Tibial nerve (tissue), 4 donors: ENCODE measurements at regions not wholly inside any gene's neighbourhood (a gene's known extent, or its start where the extent isn't known, plus 50 kb on each side); places are given as distances from the start of the nearest gene placed in this dataset.

Source experiments
- DNase-seq, 2 donors: peaks; one replicate each; pipeline ENCODE4 v3.0.0-alpha.2; 2019; ENCODE audit warnings: low spot score in 2 of 2
- H3K27ac ChIP-seq, 4 donors: fragments of 200-600 bp; sonication (generic) in 3 of 4; one replicate each; pipeline ENCODE4 v1.5.1; 2017 to 2019; ENCODE audit warnings: mild to moderate bottlenecking in 1 of 4
- H3K27me3 ChIP-seq, 2 donors: fragments of 200-600 bp; sonication (generic) in 1 of 2; one replicate each; pipeline versions ENCODE4 v1.5.1 to v1.6.0; 2017 to 2019
- H3K36me3 ChIP-seq, 3 donors: fragments of 200-600 bp; sonication (generic); one replicate each; pipeline ENCODE4 v1.5.1; 2018 to 2019
- H3K4me1 ChIP-seq, 4 donors: fragments of 200-600 bp; sonication (generic) in 3 of 4; one replicate each; pipeline ENCODE4 v1.5.1; 2017 to 2019
- H3K4me3 ChIP-seq, 4 donors: fragments of 200-600 bp; sonication (generic) in 3 of 4; one replicate each; pipeline ENCODE4 v1.5.1; 2017 to 2019; ENCODE audit warnings: mild to moderate bottlenecking in 1 of 4, moderate library complexity in 1 of 4
- H3K9me3 ChIP-seq, 4 donors: fragments of 200-600 bp; sonication (generic) in 3 of 4; one replicate each; pipeline ENCODE4 v1.5.1; 2017 to 2019
- EP300 ChIP-seq, 2 donors: sonication (generic); formaldehyde crosslinking; IDR thresholded peaks; one replicate each; pipeline ENCODE4 v1.6.1; 2017; ENCODE audit warnings: antibody characterized with exemption in 2 of 2, mild to moderate bottlenecking in 1 of 2
- POLR2A ChIP-seq, 2 donors: fragments of 450-650 bp; IDR thresholded peaks; one replicate each; pipeline ENCODE4 v1.6.1; 2017; ENCODE audit warnings: antibody characterized with exemption in 2 of 2, mild to moderate bottlenecking in 2 of 2, moderate library complexity in 2 of 2
- WGBS, 2 donors: methylation state at CpG; one replicate each; pipeline ENCODE4 v1.1.5; 2018; 5-methylcytosine and 5-hydroxymethylcytosine counted together
- TF ChIP-seq, protein P1 (sequence below), 5 experiments: fragments of 200-600 bp in 3 of 5; fragments of 450-650 bp in 2 of 5; sonication (generic) in 3 of 5; IDR thresholded peaks; one replicate each; pipeline ENCODE4 v1.5.1; 2016 to 2019; ENCODE audit warnings: antibody characterized with exemption in 5 of 5, mild to moderate bottlenecking in 3 of 5, moderate library complexity in 2 of 5

DNA sequence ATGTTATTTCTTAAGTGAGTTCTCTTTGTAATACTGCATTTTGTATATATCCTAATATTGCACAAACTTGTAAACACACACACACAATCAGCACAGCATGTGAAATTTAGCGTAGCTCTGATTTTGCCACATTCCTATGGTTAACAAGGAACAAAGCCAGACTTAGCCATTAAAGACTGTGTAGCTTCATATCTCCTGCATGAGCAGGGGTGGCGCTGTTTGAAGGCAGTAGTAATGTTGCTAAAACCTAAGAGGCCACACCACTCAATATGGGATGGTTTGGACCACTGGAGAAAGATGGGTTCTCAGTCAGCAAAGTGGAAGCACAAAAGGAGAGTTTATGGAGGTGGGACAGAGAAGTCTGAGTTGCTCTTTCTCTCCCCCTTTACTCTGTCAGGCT lies 61.1 kb upstream of the RND3 start:
- DNase-seq: no peak
- Histone ChIP-seq H3K4me3 (no peak overlapping the region), H3K36me3 (no peaks in the 10 kb centered on the region), H3K27ac (no peak overlapping the region), H3K9me3 (no peaks in the 10 kb centered on the region), H3K27me3 (no peaks in the 10 kb centered on the region), H3K4me1 (no peaks in the 10 kb centered on the region)
- 77% methylated on average over 2 of the region's 2 CpGs for WGBS, 2 donors
- TF ChIP-seq, protein P1, sequence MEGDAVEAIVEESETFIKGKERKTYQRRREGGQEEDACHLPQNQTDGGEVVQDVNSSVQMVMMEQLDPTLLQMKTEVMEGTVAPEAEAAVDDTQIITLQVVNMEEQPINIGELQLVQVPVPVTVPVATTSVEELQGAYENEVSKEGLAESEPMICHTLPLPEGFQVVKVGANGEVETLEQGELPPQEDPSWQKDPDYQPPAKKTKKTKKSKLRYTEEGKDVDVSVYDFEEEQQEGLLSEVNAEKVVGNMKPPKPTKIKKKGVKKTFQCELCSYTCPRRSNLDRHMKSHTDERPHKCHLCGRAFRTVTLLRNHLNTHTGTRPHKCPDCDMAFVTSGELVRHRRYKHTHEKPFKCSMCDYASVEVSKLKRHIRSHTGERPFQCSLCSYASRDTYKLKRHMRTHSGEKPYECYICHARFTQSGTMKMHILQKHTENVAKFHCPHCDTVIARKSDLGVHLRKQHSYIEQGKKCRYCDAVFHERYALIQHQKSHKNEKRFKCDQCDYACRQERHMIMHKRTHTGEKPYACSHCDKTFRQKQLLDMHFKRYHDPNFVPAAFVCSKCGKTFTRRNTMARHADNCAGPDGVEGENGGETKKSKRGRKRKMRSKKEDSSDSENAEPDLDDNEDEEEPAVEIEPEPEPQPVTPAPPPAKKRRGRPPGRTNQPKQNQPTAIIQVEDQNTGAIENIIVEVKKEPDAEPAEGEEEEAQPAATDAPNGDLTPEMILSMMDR (IDR thresholded peaks at IDR 0.05): no peak
- no peak for TF ChIP-seq EP300 (IDR thresholded peaks at IDR 0.05)
- TF ChIP-seq POLR2A (IDR thresholded peaks at IDR 0.05): no peak

DNA sequence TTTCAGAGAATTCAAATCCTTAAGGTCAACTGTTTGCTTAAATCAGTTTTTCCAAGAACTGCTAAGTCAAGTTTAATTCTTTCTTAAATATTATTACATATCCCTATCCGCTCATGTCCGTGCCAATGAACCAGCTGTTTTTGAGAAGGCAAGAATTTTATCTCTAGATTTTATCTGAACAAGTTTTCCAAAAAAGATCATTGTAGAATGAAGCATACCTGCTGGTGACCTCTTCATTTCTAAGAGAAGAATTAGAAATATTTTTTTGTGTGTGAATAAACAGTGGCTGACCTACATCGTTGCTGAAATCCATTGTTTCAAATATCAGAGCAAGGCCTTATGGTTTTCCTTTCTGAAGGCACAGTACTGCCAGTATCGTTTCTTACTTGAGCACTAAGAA lies 58.4 kb upstream of the RND3 start:
- Histone ChIP-seq H3K27me3 (no peaks in the 10 kb centered on the region), H3K36me3 (no peaks in the 10 kb centered on the region), H3K9me3 (no peaks in the 10 kb centered on the region), H3K4me3 (no peak overlapping the region), H3K27ac (no peak overlapping the region), H3K4me1 (no peaks in the 10 kb centered on the region)
- TF ChIP-seq EP300 (IDR thresholded peaks at IDR 0.05) (no peak), POLR2A (IDR thresholded peaks at IDR 0.05) (no peak)
- TF ChIP-seq, protein P1 (IDR thresholded peaks at IDR 0.05): no peak
- DNase-seq: no peak
- WGBS, 2 donors: 62 to 63% methylated on average over 4 of the region's 4 CpGs

DNA sequence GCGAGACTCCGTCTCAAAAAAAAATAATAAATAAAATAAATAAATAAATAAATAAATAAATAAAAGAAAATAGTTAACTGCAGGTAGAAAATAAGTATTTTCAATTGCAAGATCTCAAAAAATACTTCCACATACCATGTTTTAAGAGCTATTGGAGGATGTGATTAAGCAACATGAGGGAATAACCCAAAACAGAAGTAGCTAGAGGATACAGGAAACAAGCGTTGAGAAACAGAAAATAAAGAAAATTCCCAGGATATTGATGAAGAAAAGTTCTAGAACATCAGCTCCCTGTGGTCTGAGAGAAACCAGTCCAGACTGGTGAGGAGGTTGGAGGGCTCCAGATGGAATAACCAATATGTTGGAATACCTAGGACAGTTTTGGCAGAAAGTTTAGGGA lies 57.3 kb upstream of the RND3 start:
- no peaks in the 10 kb centered on the region for H3K27me3 ChIP-seq
- H3K4me1 ChIP-seq: no peaks in the 10 kb centered on the region
- 94 to 96% methylated on average over 3 of the region's 3 CpGs for WGBS, 2 donors
- DNase-seq: no peak
- H3K36me3 ChIP-seq: no peaks in the 10 kb centered on the region
- no peak overlapping the region for H3K4me3 ChIP-seq
- TF ChIP-seq, protein P1 (IDR thresholded peaks at IDR 0.05): no peak
- TF ChIP-seq EP300 (IDR thresholded peaks at IDR 0.05): no peak
- no peak for TF ChIP-seq POLR2A (IDR thresholded peaks at IDR 0.05)
- H3K27ac ChIP-seq: no peak overlapping the region
- H3K9me3 ChIP-seq: no peaks in the 10 kb centered on the region

DNA sequence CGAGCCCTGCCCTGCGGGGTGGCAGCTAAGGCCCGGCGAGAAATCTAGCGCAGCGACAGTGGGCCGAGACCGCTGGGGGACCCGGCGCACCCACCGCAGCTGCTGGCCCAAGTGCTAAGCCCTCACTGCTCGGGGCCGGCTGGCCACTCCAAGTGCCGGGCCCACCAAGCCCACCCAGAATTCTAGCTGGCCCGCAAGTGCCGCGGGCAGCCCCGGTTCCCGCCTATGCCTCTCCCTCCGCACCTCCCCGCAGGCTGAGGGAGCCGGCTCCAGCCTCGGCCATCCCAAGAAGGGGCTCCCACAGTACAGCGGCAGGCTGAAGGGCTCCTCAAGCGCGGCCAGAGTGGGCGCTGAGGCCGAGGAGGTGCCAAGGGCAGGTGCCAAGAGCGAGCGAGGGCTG lies 55.2 kb upstream of the RND3 start:
- TF ChIP-seq, protein P1 (IDR thresholded peaks at IDR 0.05): no peak
- TF ChIP-seq EP300 (IDR thresholded peaks at IDR 0.05): no peak
- no peak for TF ChIP-seq POLR2A (IDR thresholded peaks at IDR 0.05)
- no peak overlapping the region for H3K27ac ChIP-seq
- H3K4me3 ChIP-seq: no peak overlapping the region
- H3K27me3 ChIP-seq: no peaks in the 10 kb centered on the region
- 94 to 97% methylated on average over 12 to 30 of the region's 30 CpGs for WGBS, 2 donors
- H3K4me1 ChIP-seq: no peaks in the 10 kb centered on the region
- H3K36me3 ChIP-seq: no peaks in the 10 kb centered on the region
- no peaks in the 10 kb centered on the region for H3K9me3 ChIP-seq
- no peak for DNase-seq

DNA sequence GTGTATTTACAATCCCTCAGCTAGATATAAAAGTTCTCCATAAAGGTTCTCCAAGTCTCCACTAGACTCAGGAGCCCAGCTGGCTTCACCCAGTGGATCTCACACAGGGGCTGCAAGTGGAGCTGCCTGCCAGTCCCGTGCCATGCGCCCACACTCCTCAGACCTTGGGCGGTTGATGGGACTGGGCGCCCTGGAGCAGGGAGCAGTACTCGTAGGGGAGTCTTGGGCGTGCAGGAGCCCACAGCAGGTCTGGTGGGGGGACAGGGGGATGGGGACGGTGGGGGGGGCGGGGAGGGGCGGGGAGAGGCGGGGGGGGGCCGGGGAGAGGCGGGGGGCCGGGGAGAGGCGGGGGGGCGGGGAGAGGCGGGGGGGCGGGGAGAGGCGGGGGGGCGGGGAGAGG lies 54.7 kb upstream of the RND3 start:
- DNase-seq: no peak
- Histone ChIP-seq H3K4me1 (no peaks in the 10 kb centered on the region), H3K4me3 (no peak overlapping the region), H3K36me3 (no peaks in the 10 kb centered on the region), H3K27ac (no peak overlapping the region), H3K27me3 (no peaks in the 10 kb centered on the region), H3K9me3 (no peaks in the 10 kb centered on the region)
- WGBS, 2 donors: 80 to 98% methylated on average over 1 to 8 of the region's 19 CpGs
- TF ChIP-seq EP300 (IDR thresholded peaks at IDR 0.05) (no peak), POLR2A (IDR thresholded peaks at IDR 0.05) (no peak)
- TF ChIP-seq, protein P1 (IDR thresholded peaks at IDR 0.05): no peak
